HUES64 (cell line): ENCODE measurements at regions not wholly inside any gene's neighbourhood (a gene's known extent, or its start where the extent isn't known, plus 50 kb on each side); places are given as distances from the start of the nearest gene placed in this dataset.

Experiments used
- H3K27ac ChIP-seq: 2 replicates; pipeline ENCODE4 v1.7.0; 2013; ENCODE audit warnings: low read depth, low read length, inconsistent platforms
- H3K27me3 ChIP-seq: 2 replicates; pipeline ENCODE4 v1.6.1; 2013; ENCODE audit warnings: mild to moderate bottlenecking, low read length; ENCODE audit not compliant: insufficient read depth
- H3K36me3 ChIP-seq: 2 replicates; pipeline ENCODE4 v1.6.1; 2013; ENCODE audit warnings: mild to moderate bottlenecking, low read length; ENCODE audit not compliant: insufficient read depth
- H3K4me1 ChIP-seq: 2 replicates; pipeline ENCODE4 v1.6.1; 2013; ENCODE audit warnings: mild to moderate bottlenecking, low read length, moderate library complexity; ENCODE audit not compliant: insufficient read depth
- H3K4me3 ChIP-seq: 2 replicates; pipeline ENCODE4 v1.5.1; 2013; ENCODE audit warnings: mild to moderate bottlenecking, low read length, moderate library complexity
- H3K9ac ChIP-seq: 2 replicates; pipeline ENCODE4 v1.6.1; 2013; ENCODE audit warnings: mild to moderate bottlenecking, low read depth, low read length
- H3K9me3 ChIP-seq: 2 replicates; pipeline ENCODE4 v1.6.1; 2013; ENCODE audit warnings: low read depth, low read length; ENCODE audit not compliant: insufficient read depth
- WGBS: fragments of 150-250, 120-280 bp; methylation state at CpG from one replicate; pipeline ENCODE4 v1.1.7; 2013; ENCODE audit warnings: missing lambda C conversion rate; 5-methylcytosine and 5-hydroxymethylcytosine counted together

DNA sequence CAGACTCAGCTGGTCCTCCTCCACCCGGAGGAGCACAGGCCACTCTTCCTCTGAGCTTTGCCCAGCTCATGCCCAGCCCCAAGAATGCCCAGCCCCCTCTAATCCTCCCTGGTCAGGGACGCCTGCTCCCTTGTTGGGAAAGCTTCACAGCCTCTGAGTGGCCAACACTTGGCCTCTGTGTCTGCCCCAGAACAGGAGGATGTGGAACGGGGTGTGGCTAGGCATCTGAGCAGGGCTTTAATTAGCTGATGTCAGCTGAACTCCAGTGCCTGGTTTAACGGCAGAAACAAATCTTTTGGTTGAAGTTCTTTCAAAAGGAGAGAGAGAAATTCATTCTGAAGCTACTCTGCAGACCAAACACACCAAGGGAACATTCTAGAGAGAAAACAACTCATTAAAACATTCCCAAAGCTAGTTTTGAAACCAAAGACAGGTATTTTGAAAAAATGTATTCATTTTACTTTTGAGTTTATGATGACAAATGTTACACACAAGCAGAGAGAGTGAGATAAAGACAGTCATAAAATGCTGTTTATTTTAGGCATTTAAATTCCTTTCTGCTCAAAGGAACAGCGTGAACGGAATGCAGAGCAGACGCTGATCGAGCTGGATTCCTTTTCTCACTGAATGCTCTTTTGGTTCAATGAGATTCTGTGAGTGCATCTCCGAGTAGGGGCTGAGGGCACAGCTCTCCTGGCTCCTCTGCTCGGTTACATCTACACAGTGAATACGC, 63.8 kb downstream of the RTP5 start:
- H3K9ac ChIP-seq: no peak overlapping the region
- no peaks in the 10 kb centered on the region for H3K4me1 ChIP-seq
- H3K27ac ChIP-seq: no peak overlapping the region
- H3K4me3 ChIP-seq: no peak overlapping the region
- H3K9me3 ChIP-seq: peaks cover 9% of the 10 kb centered on the region; the same call in 1 of the 2 replicates
- H3K36me3 ChIP-seq: no peaks in the 10 kb centered on the region
- H3K27me3 ChIP-seq: no peaks in the 10 kb centered on the region
- WGBS: 90% methylated on average over 11 of the region's 11 CpGs

DNA sequence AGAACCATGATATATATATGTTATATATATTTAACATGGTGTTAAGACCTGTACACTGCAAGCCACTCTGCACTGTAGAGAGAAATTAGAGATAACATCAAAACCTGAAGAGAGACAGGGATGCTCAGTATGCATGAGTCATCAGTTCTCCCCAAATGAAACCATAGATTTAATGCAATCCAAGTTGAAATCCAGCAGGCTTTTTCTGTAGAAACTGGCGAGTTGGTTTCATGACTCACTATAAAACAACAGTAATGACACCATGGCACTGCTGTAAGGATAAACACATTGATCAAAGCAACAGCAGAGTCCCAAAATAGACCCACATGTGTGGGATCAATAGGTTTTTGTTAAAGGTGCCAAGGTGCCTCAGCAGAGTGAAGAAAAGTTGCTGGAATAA, 65.8 kb downstream of the RTP5 start:
- Histone ChIP-seq H3K36me3 (no peaks in the 10 kb centered on the region), H3K9me3 (peaks cover 15% of the 10 kb centered on the region; the same call in 1 of the 2 replicates)

DNA sequence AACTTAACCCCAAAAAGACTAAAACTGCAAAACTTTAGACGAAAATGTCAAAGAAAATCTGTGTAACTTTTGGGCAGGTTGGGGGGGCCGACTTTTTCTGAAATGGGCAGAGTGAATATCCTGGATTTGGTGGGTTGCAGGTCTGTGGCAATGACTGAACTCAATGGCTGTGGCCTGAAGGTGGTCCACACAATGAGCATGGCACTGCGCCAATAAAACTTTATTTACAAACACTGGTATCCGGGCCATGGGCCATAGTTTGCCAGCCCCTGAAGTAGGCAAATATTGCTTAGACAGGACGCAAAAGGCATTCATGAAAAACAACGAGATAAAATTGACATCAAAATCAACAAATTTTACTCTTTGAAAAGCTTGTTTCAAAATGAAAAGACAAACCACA, 66.2 kb downstream of the RTP5 start:
- H3K4me1 ChIP-seq: no peaks in the 10 kb centered on the region
- 92% methylated on average over 6 of the region's 6 CpGs for WGBS
- no peaks in the 10 kb centered on the region for H3K36me3 ChIP-seq
- peaks cover 18% of the 10 kb centered on the region; the same call in 1 of the 2 replicates for H3K9me3 ChIP-seq
- no peak overlapping the region for H3K27ac ChIP-seq
- H3K9ac ChIP-seq: no peak overlapping the region
- H3K4me3 ChIP-seq: no peak overlapping the region
- H3K27me3 ChIP-seq: no peaks in the 10 kb centered on the region

More for the DNA sequence above, 65.8 kb downstream of the RTP5 start:
- H3K9ac ChIP-seq: no peak overlapping the region
- no peak overlapping the region for H3K27ac ChIP-seq
- no peaks in the 10 kb centered on the region for H3K27me3 ChIP-seq
- H3K4me3 ChIP-seq: no peak overlapping the region
- WGBS: 84% methylated on average over 1 of the region's 1 CpG
- H3K4me1 ChIP-seq: no peaks in the 10 kb centered on the region

DNA sequence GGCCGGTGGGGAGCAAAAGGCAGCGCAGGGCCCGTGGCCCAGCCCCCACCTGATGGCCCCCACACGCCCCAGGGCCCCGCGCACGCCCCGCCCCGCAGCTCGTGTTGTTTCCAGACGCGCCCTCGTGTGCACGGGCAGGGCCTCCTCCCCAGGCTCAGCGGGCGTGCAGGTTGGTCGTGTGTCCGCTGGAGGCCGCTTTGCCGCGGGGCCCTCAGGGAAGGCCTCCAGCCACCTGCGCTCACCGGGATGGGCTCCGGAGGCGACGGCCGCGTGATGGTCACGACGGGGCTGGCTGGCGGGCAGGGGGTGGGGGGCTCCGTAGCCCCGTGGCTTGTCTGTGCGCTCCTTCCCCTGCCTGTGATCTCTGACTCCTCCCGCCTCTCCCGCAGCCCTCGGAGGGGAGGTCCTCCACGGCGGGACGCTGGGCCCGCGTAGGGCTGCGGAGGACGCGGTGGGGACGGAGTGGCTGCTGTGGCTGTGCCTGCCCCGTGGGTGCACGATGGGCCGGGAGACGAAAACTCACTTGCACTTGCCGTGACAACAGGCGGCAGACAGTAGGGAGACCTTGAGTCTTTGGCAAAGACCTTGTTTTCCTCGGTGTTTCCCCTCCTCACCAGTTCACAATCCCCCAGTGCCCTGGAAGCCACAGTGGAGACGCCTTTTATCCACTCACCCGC, 67.1 kb downstream of the RTP5 start:
- peaks cover 18% of the 10 kb centered on the region; the same call in 1 of the 2 replicates for H3K9me3 ChIP-seq

DNA sequence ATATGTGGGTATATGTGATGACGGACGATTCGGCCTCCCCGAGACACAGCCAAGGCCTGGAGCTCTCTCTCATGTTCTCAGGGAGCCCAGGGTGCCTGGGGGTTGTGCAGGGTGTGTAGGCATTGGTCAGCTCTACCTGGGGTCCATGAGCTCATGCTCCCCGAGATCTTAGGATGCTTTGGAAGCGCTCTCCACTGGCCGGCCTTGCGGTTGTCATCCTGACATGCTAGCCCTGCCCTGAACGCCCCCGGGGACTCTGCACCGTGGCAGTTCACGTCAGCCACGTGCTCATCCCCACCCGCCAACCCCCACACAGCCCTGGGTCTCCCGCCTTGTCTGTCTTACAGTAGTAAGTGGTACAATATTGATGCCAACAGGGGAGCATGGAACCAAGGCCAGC, 67.8 kb downstream of the RTP5 start:
- Histone ChIP-seq H3K4me3 (no peak overlapping the region), H3K9ac (no peak overlapping the region), H3K9me3 (peaks cover 18% of the 10 kb centered on the region; the same call in 1 of the 2 replicates), H3K27ac (no peak overlapping the region), H3K4me1 (no peaks in the 10 kb centered on the region), H3K27me3 (no peaks in the 10 kb centered on the region), H3K36me3 (no peaks in the 10 kb centered on the region)
- 93% methylated on average over 15 of the region's 15 CpGs for WGBS

More for the DNA sequence above, 67.1 kb downstream of the RTP5 start:
- H3K9ac ChIP-seq: no peak overlapping the region
- 94% methylated on average over 55 of the region's 55 CpGs for WGBS
- H3K27ac ChIP-seq: no peak overlapping the region
- no peaks in the 10 kb centered on the region for H3K36me3 ChIP-seq
- H3K4me1 ChIP-seq: no peaks in the 10 kb centered on the region
- H3K4me3 ChIP-seq: no peak overlapping the region
- no peaks in the 10 kb centered on the region for H3K27me3 ChIP-seq

DNA sequence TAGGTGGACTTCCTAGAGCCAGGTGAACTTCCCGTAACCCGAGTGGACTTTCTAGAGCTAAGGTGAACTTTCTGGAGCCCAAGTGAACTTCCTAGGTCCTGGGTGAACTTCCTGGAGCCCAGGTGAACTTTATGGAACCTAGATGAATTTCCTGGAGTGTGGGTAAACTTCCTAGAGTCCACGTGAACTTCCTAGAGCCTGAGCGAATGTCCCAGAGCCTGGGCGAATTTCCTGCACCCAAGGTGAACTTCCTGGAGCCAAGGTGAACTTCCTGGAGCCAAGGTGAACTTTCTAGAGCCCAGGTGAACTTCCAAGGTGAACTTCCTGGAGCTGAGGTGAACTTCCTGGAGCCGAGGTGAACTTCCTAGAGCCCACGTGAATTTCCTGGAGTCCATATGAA, 70.0 kb downstream of the RTP5 start:
- H3K27ac ChIP-seq: no peak overlapping the region

DNA sequence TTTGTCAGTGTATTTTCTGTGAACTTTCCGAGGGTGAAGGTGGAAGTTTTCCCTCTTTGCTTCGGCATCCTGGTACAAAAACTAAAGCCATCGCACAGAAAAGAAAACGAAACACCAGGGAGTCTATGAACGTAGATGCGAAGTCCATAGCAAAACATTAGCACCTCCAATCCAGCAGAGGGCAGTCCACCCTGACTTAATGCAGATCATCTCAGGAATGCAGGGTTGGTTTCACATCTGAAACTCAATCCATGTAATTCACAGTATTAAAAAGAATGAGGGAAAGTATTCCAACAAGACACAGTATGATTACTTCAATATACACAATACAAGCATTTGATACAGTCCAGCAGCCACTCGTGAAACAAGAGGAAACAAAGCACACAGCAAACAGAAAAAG, 70.8 kb downstream of the RTP5 start:
- Histone ChIP-seq H3K27ac (no peak overlapping the region), H3K4me3 (no peak overlapping the region), H3K27me3 (no peaks in the 10 kb centered on the region), H3K9ac (no peak overlapping the region), H3K4me1 (no peaks in the 10 kb centered on the region), H3K36me3 (no peaks in the 10 kb centered on the region), H3K9me3 (peaks cover 16% of the 10 kb centered on the region; the same call in 1 of the 2 replicates)
- 78% methylated on average over 7 of the region's 7 CpGs for WGBS

More for the DNA sequence above, 70.0 kb downstream of the RTP5 start:
- no peaks in the 10 kb centered on the region for H3K27me3 ChIP-seq
- 89% methylated on average over 7 of the region's 7 CpGs for WGBS
- no peaks in the 10 kb centered on the region for H3K36me3 ChIP-seq
- H3K9me3 ChIP-seq: peaks cover 18% of the 10 kb centered on the region; the same call in 1 of the 2 replicates
- H3K4me1 ChIP-seq: no peaks in the 10 kb centered on the region
- no peak overlapping the region for H3K4me3 ChIP-seq
- no peak overlapping the region for H3K9ac ChIP-seq

DNA sequence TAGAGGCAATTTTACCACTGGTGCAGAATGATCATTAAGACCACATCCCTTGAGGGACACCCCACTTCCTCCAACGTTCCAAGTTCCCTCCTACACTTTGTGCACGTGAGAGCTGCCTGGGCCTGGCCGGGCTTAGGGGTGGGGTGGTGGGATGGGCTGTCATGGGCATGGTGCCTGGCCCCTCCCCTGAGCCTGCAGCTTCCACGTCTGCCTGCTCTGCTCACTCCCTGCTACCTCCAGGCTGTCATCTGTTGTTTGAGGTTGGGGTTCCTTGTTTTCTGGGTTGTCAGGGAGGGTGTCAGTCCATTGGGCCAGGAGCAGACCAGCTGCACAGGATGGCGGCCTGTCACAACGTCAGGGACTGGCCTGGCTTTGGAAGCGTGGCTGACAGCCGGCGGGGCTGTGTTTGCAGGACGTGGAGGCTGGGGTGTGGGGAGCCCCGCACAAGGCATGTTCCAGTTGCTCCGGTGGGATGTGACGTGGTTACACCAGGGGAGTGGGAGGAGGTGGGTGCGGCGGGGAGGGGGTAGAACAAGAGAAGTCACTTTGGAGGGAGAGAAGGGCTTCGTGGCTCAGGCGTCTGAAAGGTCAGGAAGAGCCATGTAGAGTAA, 72.3 kb downstream of the RTP5 start:
- WGBS: 94% methylated on average over 13 of the region's 17 CpGs
- Histone ChIP-seq H3K27ac (no peak overlapping the region), H3K4me3 (no peak overlapping the region), H3K9me3 (peaks cover 10% of the 10 kb centered on the region; the same call in 1 of the 2 replicates), H3K9ac (no peak overlapping the region), H3K27me3 (no peaks in the 10 kb centered on the region), H3K36me3 (no peaks in the 10 kb centered on the region), H3K4me1 (no peaks in the 10 kb centered on the region)

DNA sequence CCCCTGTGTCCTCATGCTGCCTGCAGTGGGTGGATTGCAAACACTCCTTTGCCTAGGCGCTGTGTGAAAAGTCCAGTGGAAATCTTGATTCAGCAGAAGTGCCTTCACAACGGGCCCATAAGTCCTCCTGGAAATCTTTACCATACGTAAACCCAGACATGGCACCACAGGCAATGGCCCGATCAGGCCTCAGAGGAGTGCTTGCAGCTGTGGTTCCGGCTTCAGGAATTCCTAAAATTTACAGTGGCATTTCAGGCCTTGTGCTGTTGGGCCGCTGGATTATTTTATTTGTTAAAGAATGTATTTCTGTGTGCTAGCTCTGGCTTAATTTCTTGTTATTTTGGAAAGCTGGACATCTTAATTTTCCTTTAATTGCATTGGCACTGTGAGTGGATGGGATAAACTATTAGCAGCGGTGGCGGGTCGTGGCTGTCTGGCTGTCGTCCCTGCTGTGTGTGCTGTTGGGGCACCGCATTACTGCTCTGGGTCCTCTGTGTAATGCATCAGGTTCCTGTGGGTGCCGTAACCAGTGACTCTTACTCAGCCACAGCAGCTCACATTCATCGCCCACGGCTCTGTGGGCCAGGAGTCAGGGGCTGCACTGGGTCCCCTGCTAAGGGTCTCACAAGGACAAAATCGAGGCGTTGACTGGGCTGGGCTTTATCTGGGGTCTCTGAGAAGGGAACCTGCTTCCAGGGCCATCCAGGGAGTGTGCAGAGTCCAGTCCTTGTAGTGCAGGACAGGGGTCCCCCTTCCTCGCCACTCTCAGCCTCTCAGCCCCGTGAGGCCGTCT, 73.1 kb downstream of the RTP5 start:
- Histone ChIP-seq H3K4me3 (no peak overlapping the region), H3K9ac (no peak overlapping the region)
- WGBS: 94% methylated on average over 19 of the region's 19 CpGs

DNA sequence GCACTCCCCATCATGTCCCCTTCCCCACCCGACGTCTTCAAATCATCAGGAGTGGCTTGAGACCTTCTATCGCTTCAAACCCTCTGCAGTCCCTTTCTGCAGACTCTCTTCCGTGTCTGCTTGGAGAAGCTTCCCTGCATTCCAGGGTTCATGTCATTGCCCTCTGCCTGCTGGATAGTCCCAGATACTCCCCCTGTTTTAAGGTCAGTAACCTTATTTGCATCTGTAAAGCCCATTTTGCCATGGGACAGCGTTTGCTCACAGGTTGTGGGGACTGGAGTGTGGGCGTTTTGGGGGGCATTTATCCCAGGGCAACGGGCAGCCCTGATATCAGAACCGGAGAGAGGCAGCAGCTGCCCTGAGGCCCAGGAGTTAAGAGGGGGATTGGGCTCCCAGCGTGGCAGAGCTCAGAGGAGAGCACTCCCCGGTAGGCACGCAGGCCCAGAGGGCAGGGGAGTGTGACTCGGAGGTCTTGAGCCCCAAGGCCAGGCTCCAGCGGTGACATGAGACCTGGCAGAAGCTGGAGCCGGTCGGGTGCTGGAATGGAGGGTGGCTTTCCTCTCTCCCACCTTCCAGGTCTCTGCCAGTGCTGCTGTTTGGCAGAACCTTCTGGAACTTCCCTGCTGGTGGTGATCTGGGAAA, 73.8 kb downstream of the RTP5 start:
- H3K36me3 ChIP-seq: no peaks in the 10 kb centered on the region
- no peaks in the 10 kb centered on the region for H3K4me1 ChIP-seq
- H3K9ac ChIP-seq: no peak overlapping the region
- H3K4me3 ChIP-seq: no peak overlapping the region
- no peak overlapping the region for H3K27ac ChIP-seq
- no peaks in the 10 kb centered on the region for H3K27me3 ChIP-seq
- 79% methylated on average over 15 of the region's 15 CpGs for WGBS
- H3K9me3 ChIP-seq: peaks cover 10% of the 10 kb centered on the region; the same call in 1 of the 2 replicates

More for the DNA sequence above, 73.1 kb downstream of the RTP5 start:
- no peaks in the 10 kb centered on the region for H3K27me3 ChIP-seq
- H3K27ac ChIP-seq: no peak overlapping the region
- H3K36me3 ChIP-seq: no peaks in the 10 kb centered on the region
- H3K4me1 ChIP-seq: no peaks in the 10 kb centered on the region
- peaks cover 10% of the 10 kb centered on the region; the same call in 1 of the 2 replicates for H3K9me3 ChIP-seq
